H1 (cell line): ENCODE measurements at regions not wholly inside any gene's neighbourhood (a gene's known extent, or its start where the extent isn't known, plus 50 kb on each side); places are given as distances from the start of the nearest gene placed in this dataset.

Experiments
- USF2 ChIP-seq: IDR thresholded peaks from 2 replicates; pipeline ENCODE4 v1.6.1; 2011; ENCODE audit warnings: low read length, improper control_type of control experiment
- YY1 ChIP-seq: IDR thresholded peaks from 2 replicates; pipeline ENCODE4 v1.6.1; 2011; ENCODE audit warnings: low read depth, mild to moderate bottlenecking, low read length

DNA sequence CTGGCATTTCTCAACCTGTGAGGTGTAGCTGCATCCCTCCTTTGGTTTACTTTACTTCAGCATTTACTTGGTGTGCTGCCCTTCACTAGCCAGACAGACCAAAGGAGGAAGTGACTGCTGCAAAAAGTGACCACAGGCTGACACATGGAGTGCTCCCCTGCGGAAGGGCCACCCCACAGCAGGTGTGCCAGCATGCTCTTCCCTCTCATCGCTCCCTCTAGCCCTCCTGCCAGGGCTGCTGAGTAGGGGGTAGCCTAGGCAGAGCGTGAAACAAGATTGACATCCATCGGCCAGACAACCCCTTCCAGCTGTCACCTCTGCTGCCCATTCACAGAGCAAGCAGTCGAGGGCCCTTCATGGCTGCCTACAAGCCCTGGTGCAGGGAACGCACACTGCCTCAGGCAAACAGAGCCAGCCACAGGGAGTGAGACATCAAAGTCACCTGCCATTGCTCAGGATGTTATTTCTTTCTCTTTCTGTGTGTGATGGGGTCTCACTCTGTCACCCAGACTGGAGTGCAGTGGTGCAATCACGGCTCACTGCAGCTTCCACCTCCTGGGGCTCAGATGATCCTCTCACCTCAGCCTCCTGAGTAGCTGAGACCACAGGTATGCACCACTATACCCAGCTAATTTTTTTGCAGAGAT lies 102.0 kb upstream of the RPS6KA2 start (continued):
- no peak for TF ChIP-seq USF2
- TF ChIP-seq YY1, result no peak
